OCI-LY3 (cell line): ENCODE measurements at regions not wholly inside any gene's neighbourhood (a gene's known extent, or its start where the extent isn't known, plus 50 kb on each side); places are given as distances from the start of the nearest gene placed in this dataset.

Source experiments
- H2AFZ ChIP-seq: fragments of 200-600, 300-600 bp; shearing (Covaris generic); 2 replicates; pipeline ENCODE4 v1.6.0; 2014; ENCODE audit warnings: antibody characterized with exemption, low read depth, low read length
- H3K27ac ChIP-seq: fragments of 200-600, 300-600 bp; sonication (generic); 2 replicates; pipeline ENCODE4 v1.5.1; 2014; ENCODE audit warnings: mild to moderate bottlenecking, low read length, moderate library complexity, mixed read lengths
- H3K27me3 ChIP-seq: fragments of 200-600, 300-600 bp; sonication (generic); 2 replicates; pipeline ENCODE4 v1.6.1; 2014; ENCODE audit warnings: low read depth, low read length, mixed read lengths
- H3K36me3 ChIP-seq: fragments of 200-600, 300-600 bp; sonication (generic); replicated peaks from 2 replicates; pipeline ENCODE3; 2014; ENCODE audit warnings: low read depth, low read length, mixed read lengths
- H3K4me1 ChIP-seq: fragments of 300-600, 200-600 bp; sonication (generic); 2 replicates; pipeline ENCODE4 v1.6.1; 2014; ENCODE audit warnings: low read length, mixed read lengths
- H3K4me2 ChIP-seq: fragments of 200-600, 300-600 bp; sonication (generic); 2 replicates; pipeline ENCODE4 v1.6.1; 2014; ENCODE audit warnings: low read length, mixed read lengths
- H3K4me3 ChIP-seq: fragments of 300-600, 200-600 bp; sonication (generic); 2 replicates; pipeline ENCODE4 v1.5.1; 2014; ENCODE audit warnings: antibody characterized with exemption, mild to moderate bottlenecking, low read length, moderate library complexity
- H3K79me2 ChIP-seq: fragments of 300-600, 200-600 bp; shearing (Covaris generic); 2 replicates; pipeline ENCODE4 v1.6.1; 2014; ENCODE audit warnings: mild to moderate bottlenecking, low read length, mixed read lengths
- H3K9ac ChIP-seq: fragments of 300-600, 200-600 bp; shearing (Covaris generic); 2 replicates; pipeline ENCODE4 v1.6.0; 2014; ENCODE audit warnings: mild to moderate bottlenecking, low read length, moderate library complexity
- H3K9me3 ChIP-seq: fragments of 200-600, 300-600 bp; shearing (Covaris generic); 2 replicates; pipeline ENCODE4 v1.6.1; 2014; ENCODE audit warnings: low read length, mixed read lengths; ENCODE audit not compliant: insufficient read depth
- H4K20me1 ChIP-seq: fragments of 200-600, 300-600 bp; sonication (generic); 2 replicates; pipeline ENCODE4 v1.6.1; 2016; ENCODE audit warnings: low read length, mixed read lengths; ENCODE audit not compliant: insufficient read depth
- EZH2phosphoT487 ChIP-seq: fragments of 200-600 bp; shearing (Covaris generic); IDR thresholded peaks from 2 replicates; pipeline ENCODE4 v1.6.1; 2018; ENCODE audit warnings: antibody characterized with exemption, mixed run types, low read depth
- TF ChIP-seq, protein P1 (sequence below): fragments of 200-600, 300-600 bp; sonication (generic); IDR thresholded peaks from 2 replicates; pipeline ENCODE4 v1.5.1; 2014; ENCODE audit warnings: antibody characterized with exemption, low read length, low read depth

DNA sequence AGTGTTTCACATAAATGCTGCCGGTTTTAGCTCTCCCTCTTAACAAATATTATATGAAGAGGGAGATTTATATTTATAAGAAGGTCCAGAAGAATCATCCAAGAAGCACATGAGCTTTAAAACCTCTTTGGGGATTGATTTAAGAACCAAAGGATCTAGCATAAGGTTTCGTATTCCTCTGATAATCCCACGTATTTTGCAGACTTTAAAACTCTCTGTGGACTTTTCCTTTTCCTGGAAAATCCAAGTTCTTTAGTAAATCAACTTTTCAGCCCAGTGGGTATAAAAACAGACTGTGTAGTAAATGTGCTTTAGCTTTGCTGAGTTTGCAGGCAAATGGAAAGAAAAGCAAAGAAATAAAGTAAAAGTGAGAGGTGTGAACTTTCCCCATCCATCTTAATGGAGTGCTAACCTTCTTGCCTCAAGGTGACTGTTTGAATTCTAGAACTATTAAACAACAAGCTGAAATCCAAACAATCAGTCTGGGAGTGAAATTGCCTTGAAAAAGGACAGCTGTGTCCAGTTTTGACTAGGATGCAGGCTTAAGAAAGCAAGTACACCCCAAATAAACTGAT lies 363.4 kb upstream of the SLC24A2 start:
- Histone ChIP-seq H3K4me2 (no peak overlapping the region), H3K4me1 (no peaks in the 10 kb centered on the region), H3K79me2 (no peaks in the 10 kb centered on the region), H3K4me3 (no peak overlapping the region), H4K20me1 (no peaks in the 10 kb centered on the region), H3K36me3 (no peaks in the 10 kb centered on the region), H2AFZ (no peak overlapping the region), H3K27ac (no peak overlapping the region), H3K9me3 (no peaks in the 10 kb centered on the region; the same call in 1 of the 2 replicates), H3K9ac (no peak overlapping the region), H3K27me3 (no peaks in the 10 kb centered on the region)
- TF ChIP-seq, protein P1, sequence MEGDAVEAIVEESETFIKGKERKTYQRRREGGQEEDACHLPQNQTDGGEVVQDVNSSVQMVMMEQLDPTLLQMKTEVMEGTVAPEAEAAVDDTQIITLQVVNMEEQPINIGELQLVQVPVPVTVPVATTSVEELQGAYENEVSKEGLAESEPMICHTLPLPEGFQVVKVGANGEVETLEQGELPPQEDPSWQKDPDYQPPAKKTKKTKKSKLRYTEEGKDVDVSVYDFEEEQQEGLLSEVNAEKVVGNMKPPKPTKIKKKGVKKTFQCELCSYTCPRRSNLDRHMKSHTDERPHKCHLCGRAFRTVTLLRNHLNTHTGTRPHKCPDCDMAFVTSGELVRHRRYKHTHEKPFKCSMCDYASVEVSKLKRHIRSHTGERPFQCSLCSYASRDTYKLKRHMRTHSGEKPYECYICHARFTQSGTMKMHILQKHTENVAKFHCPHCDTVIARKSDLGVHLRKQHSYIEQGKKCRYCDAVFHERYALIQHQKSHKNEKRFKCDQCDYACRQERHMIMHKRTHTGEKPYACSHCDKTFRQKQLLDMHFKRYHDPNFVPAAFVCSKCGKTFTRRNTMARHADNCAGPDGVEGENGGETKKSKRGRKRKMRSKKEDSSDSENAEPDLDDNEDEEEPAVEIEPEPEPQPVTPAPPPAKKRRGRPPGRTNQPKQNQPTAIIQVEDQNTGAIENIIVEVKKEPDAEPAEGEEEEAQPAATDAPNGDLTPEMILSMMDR: no peak
- TF ChIP-seq EZH2phosphoT487: no peak

DNA sequence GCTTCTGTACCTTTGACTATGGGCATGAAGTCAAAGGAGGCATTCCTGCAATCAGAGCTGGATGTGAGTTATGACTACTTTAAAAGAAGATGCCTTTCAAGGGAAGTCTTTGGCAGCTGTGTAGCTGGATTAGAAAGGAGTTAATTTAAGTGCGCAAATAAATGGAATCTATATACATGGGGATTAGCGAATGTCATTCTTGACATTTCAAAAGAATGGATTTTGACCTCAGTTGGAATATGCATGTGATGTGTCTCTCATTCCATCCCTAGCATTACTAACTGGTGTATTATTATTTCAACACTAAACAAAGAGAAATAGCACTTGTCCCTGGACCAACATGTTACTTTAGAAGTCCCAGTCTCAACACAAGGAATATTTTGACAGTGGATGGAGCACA lies 359.6 kb upstream of the SLC24A2 start:
- Histone ChIP-seq H3K27ac (no peak overlapping the region), H3K4me1 (no peaks in the 10 kb centered on the region), H3K4me3 (no peak overlapping the region), H3K4me2 (no peak overlapping the region), H3K79me2 (no peaks in the 10 kb centered on the region), H4K20me1 (no peaks in the 10 kb centered on the region), H3K27me3 (no peaks in the 10 kb centered on the region), H3K9me3 (no peaks in the 10 kb centered on the region), H3K36me3 (no peaks in the 10 kb centered on the region), H3K9ac (no peak overlapping the region), H2AFZ (no peak overlapping the region)
- no peak for TF ChIP-seq EZH2phosphoT487
- TF ChIP-seq, protein P1: no peak

DNA sequence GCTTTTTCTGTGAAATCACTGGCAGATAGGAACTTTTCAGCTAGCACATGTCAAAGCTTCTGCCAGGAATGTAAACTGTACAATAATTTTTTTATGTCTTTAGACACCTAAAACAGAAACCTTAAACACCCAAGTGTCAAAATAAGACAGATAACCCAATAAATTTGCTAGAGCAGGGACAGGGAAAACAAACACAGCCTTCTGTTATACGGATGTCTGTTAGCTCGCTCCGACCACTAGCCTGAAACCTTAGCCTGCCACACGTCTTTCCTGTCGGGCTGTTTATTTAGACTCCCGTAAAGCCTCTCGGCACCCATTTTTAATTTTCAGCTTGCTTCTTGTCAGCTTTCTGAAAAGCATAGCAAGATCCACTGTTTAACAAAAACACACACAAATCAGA lies 355.4 kb upstream of the SLC24A2 start:
- Histone ChIP-seq H3K36me3 (no peaks in the 10 kb centered on the region), H2AFZ (no peak overlapping the region), H3K79me2 (no peaks in the 10 kb centered on the region), H3K9me3 (no peaks in the 10 kb centered on the region), H4K20me1 (no peaks in the 10 kb centered on the region), H3K4me2 (no peak overlapping the region), H3K27ac (no peak overlapping the region), H3K4me3 (no peak overlapping the region), H3K27me3 (no peaks in the 10 kb centered on the region), H3K9ac (no peak overlapping the region), H3K4me1 (no peaks in the 10 kb centered on the region)
- TF ChIP-seq EZH2phosphoT487: no peak

DNA sequence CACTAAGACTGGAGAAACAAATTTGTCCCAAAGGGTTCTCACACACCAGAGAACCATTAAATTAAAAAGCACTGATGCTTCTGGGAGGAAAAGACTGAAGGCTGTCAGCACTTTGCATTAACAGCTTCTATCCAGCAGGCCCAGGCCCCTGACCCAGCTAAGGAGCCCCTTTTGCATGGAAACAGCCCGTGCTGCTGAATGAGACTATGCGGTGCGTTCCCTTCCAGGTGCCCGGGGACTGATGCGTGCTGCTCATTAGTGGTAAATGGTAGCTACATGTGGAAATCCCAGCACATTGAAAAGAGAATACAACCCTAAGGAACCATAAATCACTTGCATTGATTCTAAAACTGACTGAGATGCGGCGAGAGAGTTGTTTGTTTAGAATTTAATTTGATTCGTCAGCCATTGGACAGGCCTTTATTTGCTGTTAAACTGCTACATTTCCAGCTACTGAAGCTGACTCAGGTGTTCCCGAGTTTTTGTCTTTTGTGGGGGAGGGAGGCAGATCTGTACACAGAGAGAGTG lies 351.0 kb upstream of the SLC24A2 start:
- no peaks in the 10 kb centered on the region for H3K27me3 ChIP-seq
- no peak overlapping the region for H3K9ac ChIP-seq
- H3K27ac ChIP-seq: no peak overlapping the region
- H4K20me1 ChIP-seq: no peaks in the 10 kb centered on the region
- H3K36me3 ChIP-seq: no peaks in the 10 kb centered on the region
- H3K9me3 ChIP-seq: no peaks in the 10 kb centered on the region
- TF ChIP-seq EZH2phosphoT487: no peak
- TF ChIP-seq, protein P1: no peak
- no peak overlapping the region for H2AFZ ChIP-seq
- H3K4me2 ChIP-seq: no peak overlapping the region
- no peaks in the 10 kb centered on the region for H3K79me2 ChIP-seq
- H3K4me3 ChIP-seq: no peak overlapping the region
- H3K4me1 ChIP-seq: no peaks in the 10 kb centered on the region
